ENCODE measurements at regions not wholly inside any gene's neighbourhood (a gene's known extent, or its start where the extent isn't known, plus 50 kb on each side); places are given as distances from the start of the nearest gene placed in this dataset.

DNA sequence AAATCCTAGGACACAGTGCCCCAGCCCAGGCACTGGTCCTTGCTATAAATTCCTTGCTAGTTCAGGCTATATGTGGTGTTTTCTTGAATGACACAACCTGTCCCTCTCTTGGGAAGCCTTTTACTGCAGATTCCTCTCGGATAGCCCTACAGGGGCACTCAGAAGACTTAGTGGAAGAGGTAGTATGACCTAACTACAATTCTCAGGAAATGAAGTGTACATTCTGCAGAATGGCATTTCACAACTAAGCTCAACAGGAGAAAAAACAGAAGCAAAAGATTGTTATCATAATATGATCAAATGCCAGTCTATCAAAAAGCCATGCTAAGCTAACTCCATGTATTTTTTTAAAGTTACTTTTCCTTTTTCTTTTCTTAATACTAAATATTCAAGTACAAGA is 66.3 kb upstream of the FBXL4 start:
- TF ChIP-seq, protein P1, sequence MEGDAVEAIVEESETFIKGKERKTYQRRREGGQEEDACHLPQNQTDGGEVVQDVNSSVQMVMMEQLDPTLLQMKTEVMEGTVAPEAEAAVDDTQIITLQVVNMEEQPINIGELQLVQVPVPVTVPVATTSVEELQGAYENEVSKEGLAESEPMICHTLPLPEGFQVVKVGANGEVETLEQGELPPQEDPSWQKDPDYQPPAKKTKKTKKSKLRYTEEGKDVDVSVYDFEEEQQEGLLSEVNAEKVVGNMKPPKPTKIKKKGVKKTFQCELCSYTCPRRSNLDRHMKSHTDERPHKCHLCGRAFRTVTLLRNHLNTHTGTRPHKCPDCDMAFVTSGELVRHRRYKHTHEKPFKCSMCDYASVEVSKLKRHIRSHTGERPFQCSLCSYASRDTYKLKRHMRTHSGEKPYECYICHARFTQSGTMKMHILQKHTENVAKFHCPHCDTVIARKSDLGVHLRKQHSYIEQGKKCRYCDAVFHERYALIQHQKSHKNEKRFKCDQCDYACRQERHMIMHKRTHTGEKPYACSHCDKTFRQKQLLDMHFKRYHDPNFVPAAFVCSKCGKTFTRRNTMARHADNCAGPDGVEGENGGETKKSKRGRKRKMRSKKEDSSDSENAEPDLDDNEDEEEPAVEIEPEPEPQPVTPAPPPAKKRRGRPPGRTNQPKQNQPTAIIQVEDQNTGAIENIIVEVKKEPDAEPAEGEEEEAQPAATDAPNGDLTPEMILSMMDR (IDR thresholded peaks at IDR 0.05), result no peak
- TF ChIP-seq POLR2A (IDR thresholded peaks at IDR 0.05), result no peak

All from uterus (tissue), 2 donors.